DND-41 (cell line): ENCODE measurements at regions not wholly inside any gene's neighbourhood (a gene's known extent, or its start where the extent isn't known, plus 50 kb on each side); places are given as distances from the start of the nearest gene placed in this dataset.

ENCODE experiments used
- ATAC-seq: fragments of 200-7000 bp; cut with Tn5 transposase; 3 replicates; pipeline ENCODE4 v1.9.1; 2021; ENCODE audit warnings: low read depth; ENCODE audit not compliant: insufficient read depth
- DNase-seq: peaks from one replicate; pipeline ENCODE4 v3.0.0-alpha.2; 2020
- H2AFZ ChIP-seq: 2 replicates; pipeline ENCODE4 v1.6.0; 2012; ENCODE audit warnings: low read depth, low read length
- H3K27ac ChIP-seq: 2 replicates; pipeline ENCODE4 v1.5.1; 2012; ENCODE audit warnings: low read length, inconsistent platforms
- H3K27me3 ChIP-seq: fragments of 200-600 bp; sonication (generic); 2 replicates; pipeline ENCODE4 v1.6.0; 2012; ENCODE audit warnings: low read length, mild to moderate bottlenecking, inconsistent platforms; ENCODE audit not compliant: insufficient read depth, poor library complexity
- H3K36me3 ChIP-seq: 2 replicates; pipeline ENCODE4 v1.5.1; 2012; ENCODE audit warnings: low read length, inconsistent platforms; ENCODE audit not compliant: insufficient read depth
- H3K4me1 ChIP-seq: 2 replicates; pipeline ENCODE4 v1.5.1; 2012; ENCODE audit warnings: mild to moderate bottlenecking, low read length; ENCODE audit not compliant: insufficient read depth
- H3K4me2 ChIP-seq: 2 replicates; pipeline ENCODE4 v1.6.0; 2012; ENCODE audit warnings: mild to moderate bottlenecking, moderate library complexity, low read length, inconsistent platforms; ENCODE audit not compliant: insufficient read depth
- H3K4me3 ChIP-seq, 2 experiments: fragments of 200-600 bp in 1 of 2; shearing (Covaris generic) in 1 of 2; 2 replicates each; pipeline ENCODE4 v1.5.1; 2012 to 2016; ENCODE audit warnings: inconsistent platforms in 2 of 2, low read length in 2 of 2, mild to moderate bottlenecking in 2 of 2, low read depth in 1 of 2, moderate library complexity in 1 of 2
- H3K79me2 ChIP-seq: 2 replicates; pipeline ENCODE4 v1.6.0; 2012; ENCODE audit warnings: low read length, inconsistent platforms; ENCODE audit not compliant: insufficient read depth
- H3K9ac ChIP-seq: 2 replicates; pipeline ENCODE4 v1.6.0; 2012; ENCODE audit warnings: low read depth, mild to moderate bottlenecking, inconsistent platforms, low read length, moderate library complexity
- H3K9me3 ChIP-seq: 2 replicates; pipeline ENCODE4 v1.5.1; 2012; ENCODE audit warnings: low read length, moderate library complexity, mild to moderate bottlenecking, inconsistent platforms; ENCODE audit not compliant: insufficient read depth, severe bottlenecking
- H4K20me1 ChIP-seq: 2 replicates; pipeline ENCODE4 v1.6.0; 2012; ENCODE audit warnings: low read length; ENCODE audit not compliant: insufficient read depth
- CTCF ChIP-seq: IDR thresholded peaks from 2 replicates; pipeline ENCODE4 v1.5.1; 2012; ENCODE audit warnings: borderline replicate concordance, low read length, moderate library complexity, mild to moderate bottlenecking; ENCODE audit not compliant: poor library complexity, severe bottlenecking; ENCODE audit errors: extremely low read depth
- EZH2 ChIP-seq: IDR thresholded peaks from 3 replicates; pipeline ENCODE4 v1.6.1; 2012; ENCODE audit warnings: borderline replicate concordance, low read depth, mild to moderate bottlenecking, moderate library complexity, low read length, inconsistent platforms; ENCODE audit not compliant: severe bottlenecking

GRCh38 chr2:186919296-186919695, 70.3 kb upstream of the ZSWIM2 start:
- TF ChIP-seq EZH2 (no peak), CTCF (no peak)
- no peak for ATAC-seq
- DNase-seq = no peak

DNA sequence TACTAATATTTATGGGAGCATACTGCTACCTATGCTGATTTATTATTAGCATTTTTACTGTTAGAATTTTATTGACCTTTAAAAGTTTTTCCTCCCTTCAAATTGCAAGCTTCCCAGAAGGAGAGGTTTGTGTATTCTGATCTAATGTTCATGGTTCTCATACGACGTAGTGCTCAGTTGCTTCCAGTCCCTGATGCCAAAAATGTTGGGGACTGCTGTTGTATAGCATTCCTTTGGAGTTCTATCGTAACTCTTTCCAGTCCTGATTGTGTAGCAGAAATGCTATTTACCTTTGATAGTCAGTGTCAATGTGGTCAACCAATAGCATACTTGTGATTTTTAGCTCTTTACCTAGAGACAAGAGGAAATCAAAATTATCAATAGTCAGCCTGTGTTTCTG, 69.5 kb upstream of the ZSWIM2 start:
- H3K27ac ChIP-seq = no peak overlapping the region
- H3K4me3 ChIP-seq = no peak overlapping the region
- no peaks in the 10 kb centered on the region for H3K9me3 ChIP-seq
- no peak overlapping the region for H3K4me2 ChIP-seq
- no peak overlapping the region for H2AFZ ChIP-seq
- H3K79me2 ChIP-seq = no peaks in the 10 kb centered on the region
- TF ChIP-seq CTCF = no peak
- TF ChIP-seq EZH2 = no peak
- H4K20me1 ChIP-seq = no peaks in the 10 kb centered on the region
- no peaks in the 10 kb centered on the region for H3K27me3 ChIP-seq
- H3K4me1 ChIP-seq = no peaks in the 10 kb centered on the region
- no peaks in the 10 kb centered on the region for H3K36me3 ChIP-seq
- no peak for DNase-seq
- H3K9ac ChIP-seq = no peak overlapping the region
- ATAC-seq = no peak

More at GRCh38 chr2:186919296-186919695, 70.3 kb upstream of the ZSWIM2 start:
- no peaks in the 10 kb centered on the region for H3K79me2 ChIP-seq
- H4K20me1 ChIP-seq = no peaks in the 10 kb centered on the region
- no peaks in the 10 kb centered on the region for H3K27me3 ChIP-seq
- no peak overlapping the region for H3K4me3 ChIP-seq
- H3K36me3 ChIP-seq = no peaks in the 10 kb centered on the region
- no peak overlapping the region for H3K9ac ChIP-seq
- no peak overlapping the region for H2AFZ ChIP-seq
- H3K9me3 ChIP-seq = no peaks in the 10 kb centered on the region
- H3K4me1 ChIP-seq = no peaks in the 10 kb centered on the region
- no peak overlapping the region for H3K27ac ChIP-seq
- H3K4me2 ChIP-seq = no peak overlapping the region

DNA sequence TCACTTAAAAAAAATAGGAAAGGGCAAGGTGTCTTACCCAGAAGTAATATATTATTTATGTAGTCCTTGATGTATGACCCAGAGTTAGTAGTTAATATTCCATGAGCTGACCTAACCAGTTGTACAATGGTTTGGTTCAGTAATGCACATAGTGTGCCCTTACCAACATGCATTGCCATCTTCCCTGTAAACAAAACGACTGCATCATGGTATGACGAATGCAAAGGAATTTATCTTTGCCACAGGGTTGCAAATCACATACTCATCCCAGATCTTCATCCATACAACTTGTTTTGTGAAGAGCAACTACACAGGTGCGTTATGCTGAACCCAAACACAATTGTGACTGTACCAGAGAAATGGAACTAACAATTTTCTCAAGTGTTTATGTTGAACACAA, 68.9 kb upstream of the ZSWIM2 start:
- Histone ChIP-seq H3K9ac (no peak overlapping the region), H3K79me2 (no peaks in the 10 kb centered on the region), H3K27ac (no peak overlapping the region), H3K4me2 (no peak overlapping the region), H3K9me3 (no peaks in the 10 kb centered on the region), H3K36me3 (no peaks in the 10 kb centered on the region), H3K4me3 (no peak overlapping the region), H3K27me3 (no peaks in the 10 kb centered on the region), H3K4me1 (no peaks in the 10 kb centered on the region), H2AFZ (no peak overlapping the region), H4K20me1 (no peaks in the 10 kb centered on the region)
- no peak for DNase-seq
- no peak for TF ChIP-seq CTCF
- TF ChIP-seq EZH2 = no peak
- no peak for ATAC-seq

DNA sequence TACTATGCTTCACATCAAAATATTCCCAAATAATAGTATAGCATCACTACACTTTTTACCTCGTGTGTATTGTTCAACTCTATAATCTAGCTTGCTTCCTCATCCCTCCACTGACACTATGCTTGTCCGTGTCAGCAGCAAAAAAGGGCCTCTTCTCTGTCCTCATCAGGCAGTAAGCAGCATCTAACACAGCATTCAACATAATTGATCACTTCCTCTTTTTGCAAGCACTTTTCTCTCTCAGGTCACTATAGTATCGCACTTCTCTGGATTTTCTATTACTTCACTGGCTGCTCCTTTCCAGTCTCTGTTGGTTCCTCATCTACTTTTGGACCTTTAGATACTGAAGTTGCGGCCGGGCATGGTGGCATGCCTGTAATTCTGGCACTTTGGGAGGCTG, 64.9 kb upstream of the ZSWIM2 start:
- no peaks in the 10 kb centered on the region for H3K36me3 ChIP-seq
- H3K27ac ChIP-seq = no peak overlapping the region
- H2AFZ ChIP-seq = no peak overlapping the region
- no peaks in the 10 kb centered on the region for H3K4me1 ChIP-seq
- H3K9ac ChIP-seq = no peak overlapping the region
- H3K9me3 ChIP-seq = no peaks in the 10 kb centered on the region
- no peaks in the 10 kb centered on the region for H3K27me3 ChIP-seq
- H3K4me2 ChIP-seq = no peak overlapping the region
- ATAC-seq = no peak
- no peaks in the 10 kb centered on the region for H4K20me1 ChIP-seq
- no peak overlapping the region for H3K4me3 ChIP-seq
- H3K79me2 ChIP-seq = no peaks in the 10 kb centered on the region
- TF ChIP-seq EZH2 (no peak), CTCF (no peak)
- no peak for DNase-seq
